Tibial artery (tissue), 4 donors: ENCODE measurements at regions not wholly inside any gene's neighbourhood (a gene's known extent, or its start where the extent isn't known, plus 50 kb on each side); places are given as distances from the start of the nearest gene placed in this dataset.

Source experiments
- DNase-seq, 2 donors: peaks; one replicate each; pipeline ENCODE4 v3.0.0-alpha.2; 2019
- H3K27ac ChIP-seq, 2 donors: fragments of 200-600 bp; sonication (generic) in 1 of 2; 1 replicate in 1 of 2; 2 replicates in 1 of 2; pipeline ENCODE4 v1.5.1; 2018 to 2019; ENCODE audit warnings: mild to moderate bottlenecking in 1 of 2
- H3K27me3 ChIP-seq, 2 donors: fragments of 200-600 bp; sonication (generic) in 1 of 2; one replicate each; pipeline versions ENCODE4 v1.5.1 to v1.6.0; 2016 to 2019
- H3K36me3 ChIP-seq, 3 donors: fragments of 200-600 bp; sonication (generic) in 2 of 3; one replicate each; pipeline ENCODE4 v1.5.1; 2016 to 2019; ENCODE audit warnings: mild to moderate bottlenecking in 2 of 3
- H3K4me1 ChIP-seq, 4 donors: fragments of 200-600 bp; sonication (generic) in 2 of 4; 1 replicate in 3 of 4; 2 replicates in 1 of 4; pipeline ENCODE4 v1.5.1; 2016 to 2019
- H3K4me3 ChIP-seq, 2 donors: fragments of 200-600 bp; sonication (generic) in 1 of 2; 1 replicate in 1 of 2; 2 replicates in 1 of 2; pipeline ENCODE4 v1.5.1; 2018 to 2019; ENCODE audit warnings: mild to moderate bottlenecking in 2 of 2
- H3K9me3 ChIP-seq, 3 donors: fragments of 200-600 bp; sonication (generic) in 1 of 3; one replicate each; pipeline ENCODE4 v1.5.1; 2016 to 2019
- CTCF ChIP-seq, 2 experiments: fragments of 200-600 bp in 1 of 2; fragments of 450-650 bp in 1 of 2; IDR thresholded peaks; one replicate each; pipeline ENCODE4 v1.5.1; 2017 to 2019; ENCODE audit warnings: antibody characterized with exemption in 2 of 2, mild to moderate bottlenecking in 1 of 2, moderate library complexity in 1 of 2
- intact Hi-C: fragments of 100-400 bp; cut with DNase I; formaldehyde crosslinking; loops from one replicate; pipeline ENCODE4 v1.15.0; 2023; ENCODE audit warnings: low total_unique reads

- TF ChIP-seq CTCF (IDR thresholded peaks at IDR 0.05), result no peak
- no peaks in the 10 kb centered on the region for H3K36me3 ChIP-seq
- H3K27ac ChIP-seq, result no peak overlapping the region
- H3K4me3 ChIP-seq, result no peak overlapping the region
- H3K9me3 ChIP-seq, result no peaks in the 10 kb centered on the region
- no peak for DNase-seq
- peaks cover 0 to 6% (median 1%) of the 10 kb centered on the region in 4 donors for H3K4me1 ChIP-seq
- peaks cover 0 to 2% of the 10 kb centered on the region in 2 donors for H3K27me3 ChIP-seq
- intact Hi-C loops, result no loop called here
These were observed 170.8 kb upstream of the NCKAP5 start for GRCh38 chr2:133739039-133739438.

GRCh38 chr2:133740500-133740899 is 172.2 kb upstream of the NCKAP5 start:
- DNase-seq, result no peak
- intact Hi-C loops, result no loop called here
- Histone ChIP-seq H3K4me1 (no peaks in the 10 kb centered on the region), H3K36me3 (no peaks in the 10 kb centered on the region), H3K27ac (no peak overlapping the region), H3K9me3 (no peaks in the 10 kb centered on the region), H3K27me3 (peaks cover 0 to 2% of the 10 kb centered on the region in 2 donors), H3K4me3 (no peak overlapping the region)
- no peak for TF ChIP-seq CTCF (IDR thresholded peaks at IDR 0.05)

GRCh38 chr2:133748007-133748700 is 179.9 kb upstream of the NCKAP5 start:
- no peak for TF ChIP-seq CTCF (IDR thresholded peaks at IDR 0.05)
- intact Hi-C loops, result no loop called here
- Histone ChIP-seq H3K9me3 (no peaks in the 10 kb centered on the region), H3K27ac (no peak overlapping the region), H3K27me3 (peaks cover 0 to 2% of the 10 kb centered on the region in 2 donors), H3K4me3 (no peak overlapping the region), H3K36me3 (no peaks in the 10 kb centered on the region), H3K4me1 (no peaks in the 10 kb centered on the region)
- DNase-seq, result no peak

- DNase-seq, result no peak
- no peaks in the 10 kb centered on the region for H3K27me3 ChIP-seq
- H3K4me3 ChIP-seq, result no peak overlapping the region
- no peak overlapping the region for H3K27ac ChIP-seq
- intact Hi-C loops, result no loop called here
- no peak for TF ChIP-seq CTCF (IDR thresholded peaks at IDR 0.05)
- H3K36me3 ChIP-seq, result no peaks in the 10 kb centered on the region
- H3K4me1 ChIP-seq, result peaks cover 0 to 25% (median 10%) of the 10 kb centered on the region in 4 donors
- no peaks in the 10 kb centered on the region for H3K9me3 ChIP-seq
These were observed 185.4 kb upstream of the NCKAP5 start for GRCh38 chr2:133753665-133754064.

- Histone ChIP-seq H3K4me3 (no peak overlapping the region), H3K27ac (peak overlapping the region; percentile 16 to 31), H3K36me3 (no peaks in the 10 kb centered on the region), H3K4me1 (peaks cover 0 to 25% (median 10%) of the 10 kb centered on the region in 4 donors), H3K9me3 (no peaks in the 10 kb centered on the region), H3K27me3 (no peaks in the 10 kb centered on the region)
- TF ChIP-seq CTCF (IDR thresholded peaks at IDR 0.05), result no peak
- DNase-seq, result no peak
- intact Hi-C loops, result no loop called here
These were observed 187.4 kb upstream of the NCKAP5 start for GRCh38 chr2:133755480-133756300.
